ENCODE measurements at regions not wholly inside any gene's neighbourhood (a gene's known extent, or its start where the extent isn't known, plus 50 kb on each side); places are given as distances from the start of the nearest gene placed in this dataset.

GRCh38 chr17:13099926-13100325 lies 82.1 kb upstream of the ELAC2 start:
- TF ChIP-seq CTCF (conservative IDR thresholded peaks at IDR 0.05; ENCODE audit: low read depth, low read length) (no peak), EZH2 (IDR thresholded peaks at IDR 0.05; ENCODE audit: low read length, unreplicated experiment) (no peak)
